Esophagus muscularis mucosa (tissue), 4 donors: ENCODE measurements at regions not wholly inside any gene's neighbourhood (a gene's known extent, or its start where the extent isn't known, plus 50 kb on each side); places are given as distances from the start of the nearest gene placed in this dataset.

Source experiments
- CTCF ChIP-seq, 3 experiments: fragments of 200-600 bp in 2 of 3; fragments of 450-650 bp in 1 of 3; sonication (generic) in 2 of 3; IDR thresholded peaks; one replicate each; pipeline ENCODE4 v1.5.1; 2017 to 2019; ENCODE audit warnings: antibody characterized with exemption in 3 of 3, mild to moderate bottlenecking in 2 of 3, moderate library complexity in 1 of 3
- EP300 ChIP-seq: sonication (generic); formaldehyde crosslinking; IDR thresholded peaks from one replicate; pipeline ENCODE4 v1.6.1; 2017; ENCODE audit warnings: antibody characterized with exemption
- POLR2A ChIP-seq: fragments of 450-650 bp; IDR thresholded peaks from one replicate; pipeline ENCODE4 v1.6.1; 2017; ENCODE audit warnings: antibody characterized with exemption, moderate library complexity, mild to moderate bottlenecking, low read depth
- POLR2AphosphoS5 ChIP-seq, 2 donors: sonication (generic); formaldehyde crosslinking; IDR thresholded peaks; one replicate each; pipeline ENCODE4 v1.6.1; 2017; ENCODE audit warnings: antibody characterized with exemption in 2 of 2

DNA sequence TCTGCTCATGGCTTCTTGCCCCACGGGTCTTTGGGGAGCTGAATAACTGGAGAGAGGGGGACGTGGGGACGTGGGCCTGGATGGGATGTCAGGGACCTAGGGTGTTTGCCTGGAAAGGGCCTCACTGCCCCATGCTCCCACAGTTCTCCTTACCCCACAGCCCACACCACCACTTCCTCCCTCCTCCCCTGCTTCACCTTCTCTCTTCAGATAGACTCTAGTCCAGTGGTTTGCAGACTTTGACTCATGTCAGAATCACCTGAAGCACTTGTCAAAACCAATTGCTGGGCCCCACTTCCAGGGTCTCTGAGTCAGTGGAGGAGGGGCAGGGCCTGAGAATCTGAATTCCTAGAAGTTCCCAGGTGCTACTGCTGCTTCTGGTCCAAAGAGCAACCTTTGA is 327.4 kb downstream of the RPS24 start:
- TF ChIP-seq POLR2AphosphoS5 (IDR thresholded peaks at IDR 0.05), result no peak
- TF ChIP-seq CTCF (IDR thresholded peaks at IDR 0.05), result no peak
- no peak for TF ChIP-seq EP300
- TF ChIP-seq POLR2A, result no peak
